ENCODE measurements at regions not wholly inside any gene's neighbourhood (a gene's known extent, or its start where the extent isn't known, plus 50 kb on each side); places are given as distances from the start of the nearest gene placed in this dataset.

DNA sequence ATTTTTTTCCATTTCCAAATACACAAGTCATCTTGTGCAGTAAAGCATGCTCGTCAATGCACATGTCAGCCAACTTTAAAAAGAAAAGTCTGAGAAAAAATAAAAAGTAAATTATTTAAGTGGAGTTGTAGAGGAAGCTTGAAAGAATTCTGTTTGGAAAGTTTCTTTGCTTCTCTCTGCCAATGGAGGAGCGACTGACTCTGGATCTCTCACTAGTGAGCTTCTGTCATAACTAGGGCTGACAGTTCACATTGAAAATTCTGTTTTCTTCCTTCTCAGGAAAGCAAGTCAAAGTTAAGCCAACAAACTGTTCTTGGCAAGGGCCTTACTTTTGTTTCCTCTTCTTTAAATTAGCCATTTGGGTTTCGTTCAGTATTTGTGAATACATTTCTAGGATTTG is 298.2 kb downstream of the POU4F1 start:
- TF ChIP-seq, protein P1, sequence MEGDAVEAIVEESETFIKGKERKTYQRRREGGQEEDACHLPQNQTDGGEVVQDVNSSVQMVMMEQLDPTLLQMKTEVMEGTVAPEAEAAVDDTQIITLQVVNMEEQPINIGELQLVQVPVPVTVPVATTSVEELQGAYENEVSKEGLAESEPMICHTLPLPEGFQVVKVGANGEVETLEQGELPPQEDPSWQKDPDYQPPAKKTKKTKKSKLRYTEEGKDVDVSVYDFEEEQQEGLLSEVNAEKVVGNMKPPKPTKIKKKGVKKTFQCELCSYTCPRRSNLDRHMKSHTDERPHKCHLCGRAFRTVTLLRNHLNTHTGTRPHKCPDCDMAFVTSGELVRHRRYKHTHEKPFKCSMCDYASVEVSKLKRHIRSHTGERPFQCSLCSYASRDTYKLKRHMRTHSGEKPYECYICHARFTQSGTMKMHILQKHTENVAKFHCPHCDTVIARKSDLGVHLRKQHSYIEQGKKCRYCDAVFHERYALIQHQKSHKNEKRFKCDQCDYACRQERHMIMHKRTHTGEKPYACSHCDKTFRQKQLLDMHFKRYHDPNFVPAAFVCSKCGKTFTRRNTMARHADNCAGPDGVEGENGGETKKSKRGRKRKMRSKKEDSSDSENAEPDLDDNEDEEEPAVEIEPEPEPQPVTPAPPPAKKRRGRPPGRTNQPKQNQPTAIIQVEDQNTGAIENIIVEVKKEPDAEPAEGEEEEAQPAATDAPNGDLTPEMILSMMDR (IDR thresholded peaks at IDR 0.05; ENCODE audit: low read length): no peak
- TF ChIP-seq EZH2 (IDR thresholded peaks at IDR 0.05; ENCODE audit: borderline replicate concordance, low read length): no peak

Measured in OCI-LY1 (cell line).